ENCODE measurements at regions not wholly inside any gene's neighbourhood (a gene's known extent, or its start where the extent isn't known, plus 50 kb on each side); places are given as distances from the start of the nearest gene placed in this dataset.

DNA sequence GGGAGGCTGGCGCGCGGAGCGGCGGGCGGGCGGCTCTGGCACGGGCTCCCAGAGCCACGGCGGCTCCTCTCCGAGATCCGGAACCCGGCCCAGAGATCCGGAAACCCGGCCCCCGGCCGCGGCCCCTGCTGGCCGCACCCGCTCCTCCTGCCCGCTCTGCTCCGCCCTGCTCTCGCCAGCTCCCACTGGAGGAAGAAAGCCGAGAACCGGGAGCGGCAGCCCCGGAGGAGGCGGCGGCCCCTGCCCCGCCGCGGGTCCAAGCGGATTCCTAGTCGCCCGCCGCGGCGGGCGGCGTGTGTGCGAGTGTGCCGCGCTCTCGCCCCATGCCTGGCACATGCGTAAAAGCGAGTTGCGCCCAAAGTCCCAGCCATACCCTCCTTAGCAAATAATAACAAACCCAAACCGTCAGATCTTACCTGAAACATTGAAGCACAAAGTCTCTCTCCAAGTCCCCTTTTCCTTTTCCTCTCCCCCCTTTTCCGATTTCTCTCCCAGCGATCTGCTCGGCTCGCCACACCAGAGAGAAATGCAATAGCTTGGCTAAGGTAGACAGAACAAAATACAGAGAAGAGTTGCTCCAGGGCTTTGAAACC is 108.7 kb upstream of the KCTD1 start:
- Histone ChIP-seq H3K36me3 (no peaks in the 10 kb centered on the region), H3K27me3 (no peaks in the 10 kb centered on the region), H3K4me3 (peak overlapping the region; percentile 67 to 92 (median 76)), H3K9me3 (no peaks in the 10 kb centered on the region), H3K4me1 (peaks cover 0 to 27% (median 23%) of the 10 kb centered on the region in 4 donors), H3K27ac (peak overlapping the region; percentile 83 to 91 (median 86))
- intact Hi-C loops (cut with DNase I) = loop anchor here (5.0 kb wide), 2 partner anchors 110 to 565 kb away; partner anchors contain the start of genes KCTD1 and SS18
- peak; percentile 84 for DNase-seq
- no peak for TF ChIP-seq EP300 (IDR thresholded peaks at IDR 0.05)
- peak in 3 of 4 donors; percentile 3 to 55 (median 47) for TF ChIP-seq POLR2AphosphoS5 (IDR thresholded peaks at IDR 0.05)
- TF ChIP-seq, protein P1, sequence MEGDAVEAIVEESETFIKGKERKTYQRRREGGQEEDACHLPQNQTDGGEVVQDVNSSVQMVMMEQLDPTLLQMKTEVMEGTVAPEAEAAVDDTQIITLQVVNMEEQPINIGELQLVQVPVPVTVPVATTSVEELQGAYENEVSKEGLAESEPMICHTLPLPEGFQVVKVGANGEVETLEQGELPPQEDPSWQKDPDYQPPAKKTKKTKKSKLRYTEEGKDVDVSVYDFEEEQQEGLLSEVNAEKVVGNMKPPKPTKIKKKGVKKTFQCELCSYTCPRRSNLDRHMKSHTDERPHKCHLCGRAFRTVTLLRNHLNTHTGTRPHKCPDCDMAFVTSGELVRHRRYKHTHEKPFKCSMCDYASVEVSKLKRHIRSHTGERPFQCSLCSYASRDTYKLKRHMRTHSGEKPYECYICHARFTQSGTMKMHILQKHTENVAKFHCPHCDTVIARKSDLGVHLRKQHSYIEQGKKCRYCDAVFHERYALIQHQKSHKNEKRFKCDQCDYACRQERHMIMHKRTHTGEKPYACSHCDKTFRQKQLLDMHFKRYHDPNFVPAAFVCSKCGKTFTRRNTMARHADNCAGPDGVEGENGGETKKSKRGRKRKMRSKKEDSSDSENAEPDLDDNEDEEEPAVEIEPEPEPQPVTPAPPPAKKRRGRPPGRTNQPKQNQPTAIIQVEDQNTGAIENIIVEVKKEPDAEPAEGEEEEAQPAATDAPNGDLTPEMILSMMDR (IDR thresholded peaks at IDR 0.05) = no peak
- WGBS, 2 donors = 0% methylated on average over 52 of the region's 52 CpGs

DNA sequence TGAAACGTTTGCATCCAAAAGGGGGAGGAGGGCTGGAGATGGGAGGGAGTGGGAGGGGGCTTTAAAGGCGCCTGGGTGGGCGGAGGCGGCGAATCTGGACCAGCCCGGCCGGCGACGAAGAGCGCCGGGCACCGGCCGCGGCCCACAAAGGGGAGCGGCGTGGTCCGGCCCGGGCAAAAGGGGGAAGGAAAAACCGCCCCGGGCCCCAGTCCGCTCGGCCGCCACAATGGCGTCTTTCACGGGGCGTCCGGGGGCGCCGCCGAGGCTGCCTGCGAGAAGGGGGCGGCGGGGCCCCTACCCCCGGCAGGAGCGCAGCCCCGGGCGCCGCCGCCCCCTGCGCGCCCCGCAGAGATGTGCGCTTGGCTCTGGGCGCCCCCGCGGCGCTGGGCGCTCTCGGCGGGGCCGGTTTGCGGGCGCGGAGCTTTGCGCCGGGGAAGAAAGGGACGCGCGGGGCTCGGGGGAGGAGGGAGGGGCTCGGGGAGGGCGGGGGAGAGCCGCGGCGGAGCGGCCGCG is 108.1 kb upstream of the KCTD1 start:
- peaks cover 0 to 27% (median 23%) of the 10 kb centered on the region in 4 donors for H3K4me1 ChIP-seq
- intact Hi-C loops (cut with DNase I) = loop anchor here (5.0 kb wide), 2 partner anchors 109 to 564 kb away; partner anchors contain the start of genes KCTD1 and SS18
- whole genome bisulfite sequencing, 2 donors = 1% methylated on average over 68 of the region's 68 CpGs
- H3K9me3 ChIP-seq = no peaks in the 10 kb centered on the region
- no peak for DNase-seq
- H3K27me3 ChIP-seq = no peaks in the 10 kb centered on the region
- TF ChIP-seq, protein P1 (IDR thresholded peaks at IDR 0.05) = no peak
- no peak for TF ChIP-seq EP300 (IDR thresholded peaks at IDR 0.05)
- TF ChIP-seq POLR2A (IDR thresholded peaks at IDR 0.05) = no peak
- TF ChIP-seq POLR2AphosphoS5 (IDR thresholded peaks at IDR 0.05) = no peak
- H3K36me3 ChIP-seq = no peaks in the 10 kb centered on the region
- H3K4me3 ChIP-seq = peak overlapping the region; percentile 67 to 92 (median 76)
- H3K27ac ChIP-seq = peak overlapping the region; percentile 83 to 91 (median 86)

DNA sequence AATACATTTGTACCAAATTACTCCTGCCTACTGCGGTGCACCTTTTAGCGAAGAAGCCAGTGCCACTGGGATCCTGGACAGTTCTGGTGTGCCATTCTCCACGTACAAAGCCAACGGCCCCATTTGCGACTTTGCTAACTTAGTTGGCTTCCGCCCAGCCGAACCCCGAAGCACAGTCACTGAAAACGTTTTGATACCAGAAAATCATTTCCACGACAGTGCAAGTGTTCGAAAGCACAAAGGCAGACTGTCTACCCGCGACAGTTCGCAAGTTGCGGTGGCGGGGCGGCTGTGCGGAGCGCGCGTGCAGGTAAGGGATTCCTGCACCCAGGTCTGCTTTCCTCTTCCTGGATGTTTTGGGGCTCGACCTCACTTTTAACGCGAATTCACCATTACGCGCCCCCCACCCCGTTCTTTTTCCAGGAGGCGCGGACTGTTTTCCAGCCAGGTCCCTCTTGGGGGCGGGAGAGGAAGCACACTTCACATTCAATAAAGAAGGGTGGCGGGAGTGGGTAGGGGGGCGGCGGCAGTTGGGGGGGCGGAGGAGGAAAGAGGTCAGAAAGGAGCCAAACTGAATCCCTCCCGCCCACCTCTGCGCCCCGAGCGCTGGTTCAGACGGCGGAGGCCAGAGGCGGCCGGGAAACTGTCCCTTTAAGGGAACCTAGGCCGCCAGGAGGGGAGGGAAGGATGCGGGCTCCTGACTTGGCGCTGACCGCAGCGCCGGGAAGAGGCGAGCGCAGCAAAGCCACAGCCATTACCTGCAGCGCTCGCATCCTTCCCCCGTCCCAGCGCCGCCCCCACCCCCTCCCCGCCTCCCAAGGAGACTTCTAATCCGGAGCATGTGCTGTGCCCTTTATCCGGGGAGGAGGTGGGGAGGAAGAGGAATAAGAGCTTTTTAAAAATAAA is 107.4 kb upstream of the KCTD1 start:
- Histone ChIP-seq H3K36me3 (no peaks in the 10 kb centered on the region), H3K9me3 (no peaks in the 10 kb centered on the region), H3K4me1 (peaks cover 0 to 27% (median 23%) of the 10 kb centered on the region in 4 donors), H3K27ac (peak overlapping the region; percentile 83 to 91 (median 86)), H3K4me3 (peak overlapping the region; percentile 67 to 92 (median 76)), H3K27me3 (no peaks in the 10 kb centered on the region)
- TF ChIP-seq POLR2AphosphoS5 (IDR thresholded peaks at IDR 0.05) (peak in 2 of 4 donors; percentile 18 to 38), POLR2A (IDR thresholded peaks at IDR 0.05) (no peak)
- TF ChIP-seq, protein P1 (IDR thresholded peaks at IDR 0.05) = peak in 2 of 4 experiments; percentile 16 to 22
- 1 to 2% methylated on average over 58 of the region's 58 CpGs for WGBS, 2 donors
- DNase-seq = peak; percentile 79
- intact Hi-C loops (cut with DNase I) = loop anchor here (5.0 kb wide), 2 partner anchors 108 to 563 kb away; partner anchors contain the start of genes KCTD1 and SS18

DNA sequence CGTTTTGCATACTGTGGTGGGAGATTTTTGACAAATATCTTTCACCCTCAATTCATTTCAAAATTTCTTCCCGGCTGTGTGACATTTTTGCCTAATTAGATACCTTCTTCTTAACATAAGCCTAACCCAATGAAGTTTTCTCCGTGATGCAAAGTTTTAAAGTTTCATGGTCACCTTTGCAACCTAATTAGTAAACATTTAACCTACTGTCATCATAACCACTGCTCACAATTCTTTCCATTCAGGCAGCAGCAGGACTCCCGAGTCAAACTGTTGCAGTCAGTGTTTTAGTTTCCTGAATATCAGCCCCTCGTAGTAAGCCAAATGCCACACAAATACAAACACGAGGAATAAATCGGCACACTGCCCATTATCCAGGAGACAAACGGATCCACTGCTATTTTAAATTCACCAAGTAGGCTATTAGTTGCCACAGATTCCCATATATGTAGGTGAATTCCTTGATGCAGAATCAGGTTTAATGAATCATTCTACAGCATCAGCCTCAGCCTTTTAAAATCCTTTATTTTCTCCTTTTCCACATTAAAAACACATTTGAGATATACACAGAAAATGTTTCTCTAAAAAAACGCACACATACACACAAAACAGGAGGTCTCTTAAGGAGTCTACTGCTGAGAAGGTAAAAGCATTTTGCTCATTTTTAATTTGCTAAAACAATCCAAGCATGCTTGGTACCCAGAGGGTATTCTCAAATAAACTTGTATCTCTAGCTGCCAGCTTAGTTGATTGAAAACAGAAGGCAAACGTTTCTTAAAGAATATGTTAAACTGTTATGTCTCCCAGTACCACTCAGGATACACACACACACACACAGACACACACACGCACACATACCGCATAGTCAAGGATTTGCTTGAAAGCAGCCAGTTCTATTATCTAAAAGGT is 106.5 kb upstream of the KCTD1 start:
- no peaks in the 10 kb centered on the region for H3K36me3 ChIP-seq
- 17 to 25% methylated on average over 12 of the region's 12 CpGs for WGBS, 2 donors
- H3K27me3 ChIP-seq = no peaks in the 10 kb centered on the region
- H3K27ac ChIP-seq = peak overlapping the region; percentile 83 to 91 (median 86)
- no peak for TF ChIP-seq POLR2A (IDR thresholded peaks at IDR 0.05)
- TF ChIP-seq EP300 (IDR thresholded peaks at IDR 0.05) = no peak
- TF ChIP-seq POLR2AphosphoS5 (IDR thresholded peaks at IDR 0.05) = no peak
- TF ChIP-seq, protein P1 (IDR thresholded peaks at IDR 0.05) = no peak
- peak overlapping the region in 3 of 4 donors; percentile 67 to 92 (median 85) for H3K4me3 ChIP-seq
- no peak for DNase-seq
- intact Hi-C loops (cut with DNase I) = loop anchor here (5.0 kb wide), 2 partner anchors 108 to 563 kb away; partner anchors contain the start of genes KCTD1 and SS18
- H3K4me1 ChIP-seq = peaks cover 0 to 27% (median 23%) of the 10 kb centered on the region in 4 donors
- H3K9me3 ChIP-seq = no peaks in the 10 kb centered on the region

Data from sigmoid colon (tissue), 6 donors.